Sigmoid colon (tissue), 4 donors: ENCODE measurements at regions not wholly inside any gene's neighbourhood (a gene's known extent, or its start where the extent isn't known, plus 50 kb on each side); places are given as distances from the start of the nearest gene placed in this dataset.

Experiments used
- CTCF ChIP-seq, 4 experiments: fragments of 450-650 bp in 3 of 4; fragments of 200-600 bp in 1 of 4; IDR thresholded peaks; one replicate each; pipeline ENCODE4 v1.5.1; 2016 to 2019; ENCODE audit warnings: antibody characterized with exemption in 4 of 4, mild to moderate bottlenecking in 3 of 4, moderate library complexity in 2 of 4
- EP300 ChIP-seq, 4 donors: sonication (generic); formaldehyde crosslinking; IDR thresholded peaks; one replicate each; pipeline ENCODE4 v1.6.1; 2017; ENCODE audit warnings: antibody characterized with exemption in 4 of 4
- POLR2A ChIP-seq, 2 donors: fragments of 450-650 bp; IDR thresholded peaks; one replicate each; pipeline ENCODE4 v1.6.1; 2016; ENCODE audit warnings: antibody characterized with exemption in 2 of 2, mild to moderate bottlenecking in 2 of 2, moderate library complexity in 2 of 2

- TF ChIP-seq EP300 (IDR thresholded peaks at IDR 0.05) (no peak), POLR2A (IDR thresholded peaks at IDR 0.05) (no peak), CTCF (IDR thresholded peaks at IDR 0.05) (no peak)
These were observed 192.3 kb upstream of the C2CD4B start for GRCh38 chr15:62357431-62357830.
